ENCODE measurements at regions not wholly inside any gene's neighbourhood (a gene's known extent, or its start where the extent isn't known, plus 50 kb on each side); places are given as distances from the start of the nearest gene placed in this dataset.
"Not testable (repeated sequence)": the region's sequence is repeated elsewhere in the genome, so short reads cannot be mapped to it uniquely, and the experiment has no call there.

GRCh38 chr10:109765838-109766237 lies 157.5 kb downstream of the XPNPEP1 start:
- Histone ChIP-seq H3K4me1 (ENCODE audit: insufficient read depth, poor library complexity, severe bottlenecking) (no peaks in the 10 kb centered on the region), H3K4me3 (ENCODE audit: severe bottlenecking) (no peak overlapping the region), H3K36me3 (ENCODE audit: low read depth) (no peaks in the 10 kb centered on the region), H3K27ac (ENCODE audit: poor library complexity, severe bottlenecking) (no peak overlapping the region), H3K9me3 (ENCODE audit: severe bottlenecking) (no peaks in the 10 kb centered on the region), H3K27me3 (ENCODE audit: insufficient read depth, poor library complexity, severe bottlenecking) (no peaks in the 10 kb centered on the region)
- no peak for TF ChIP-seq CTCF (IDR thresholded peaks at IDR 0.05; ENCODE audit: poor library complexity, severe bottlenecking)
- ATAC-seq (ENCODE audit: low read depth), result no peak
- no peak for DNase-seq (ENCODE audit: low spot score)

DNA sequence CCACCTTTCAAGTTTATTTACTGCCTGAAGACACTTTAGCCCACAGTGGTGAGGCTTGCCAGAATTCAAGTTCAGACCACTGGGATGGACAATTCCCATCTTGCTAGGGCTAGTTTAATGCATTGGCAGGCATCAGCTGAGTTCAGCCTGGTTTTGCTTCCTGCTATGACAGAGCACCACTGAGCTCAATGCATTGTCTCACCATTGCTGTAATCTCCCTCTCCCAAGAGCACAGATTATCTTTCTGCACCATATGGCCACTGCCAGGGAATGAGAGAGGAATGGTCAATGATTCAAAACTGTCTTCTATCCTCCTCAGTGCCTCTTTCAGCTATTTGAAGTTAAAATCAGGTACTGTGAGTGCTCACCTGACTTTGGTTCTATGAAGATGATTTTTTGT lies 160.8 kb downstream of the XPNPEP1 start:
- H3K9me3 ChIP-seq (ENCODE audit: severe bottlenecking), result no peaks in the 10 kb centered on the region
- H3K4me1 ChIP-seq (ENCODE audit: insufficient read depth, poor library complexity, severe bottlenecking), result no peaks in the 10 kb centered on the region
- no peak for TF ChIP-seq CTCF (IDR thresholded peaks at IDR 0.05; ENCODE audit: poor library complexity, severe bottlenecking)
- no peaks in the 10 kb centered on the region for H3K27me3 ChIP-seq (ENCODE audit: insufficient read depth, poor library complexity, severe bottlenecking)
- no peaks in the 10 kb centered on the region for H3K36me3 ChIP-seq (ENCODE audit: low read depth)
- ATAC-seq (ENCODE audit: low read depth) (no peak), DNase-seq (ENCODE audit: low spot score) (no peak)
- H3K4me3 ChIP-seq (ENCODE audit: severe bottlenecking), result no peak overlapping the region
- H3K27ac ChIP-seq (ENCODE audit: poor library complexity, severe bottlenecking), result no peak overlapping the region

- ATAC-seq (ENCODE audit: low read depth); H3K9me3 ChIP-seq (ENCODE audit: severe bottlenecking); H3K36me3 ChIP-seq (ENCODE audit: low read depth); H3K27ac ChIP-seq (ENCODE audit: poor library complexity, severe bottlenecking); DNase-seq (ENCODE audit: low spot score); H3K4me1 ChIP-seq (ENCODE audit: insufficient read depth, poor library complexity, severe bottlenecking); H3K27me3 ChIP-seq (ENCODE audit: insufficient read depth, poor library complexity, severe bottlenecking); H3K4me3 ChIP-seq (ENCODE audit: severe bottlenecking): not testable (repeated sequence)
- peak; percentile 14 for TF ChIP-seq CTCF (IDR thresholded peaks at IDR 0.05; ENCODE audit: poor library complexity, severe bottlenecking)
These were observed 165.6 kb downstream of the XPNPEP1 start for GRCh38 chr10:109757670-109758069.

- TF ChIP-seq CTCF (IDR thresholded peaks at IDR 0.05; ENCODE audit: poor library complexity, severe bottlenecking), result no peak
- DNase-seq (ENCODE audit: low spot score), result no peak
- Histone ChIP-seq H3K27me3 (ENCODE audit: insufficient read depth, poor library complexity, severe bottlenecking) (no peaks in the 10 kb centered on the region), H3K4me3 (ENCODE audit: severe bottlenecking) (no peak overlapping the region), H3K27ac (ENCODE audit: poor library complexity, severe bottlenecking) (no peak overlapping the region), H3K9me3 (ENCODE audit: severe bottlenecking) (no peaks in the 10 kb centered on the region), H3K4me1 (ENCODE audit: insufficient read depth, poor library complexity, severe bottlenecking) (no peaks in the 10 kb centered on the region), H3K36me3 (ENCODE audit: low read depth) (no peaks in the 10 kb centered on the region)
- ATAC-seq (ENCODE audit: low read depth), result no peak
These were observed 176.4 kb downstream of the XPNPEP1 start for GRCh38 chr10:109746861-109747260.

GRCh38 chr10:109744020-109744419 lies 179.3 kb downstream of the XPNPEP1 start:
- no peaks in the 10 kb centered on the region for H3K36me3 ChIP-seq (ENCODE audit: low read depth)
- H3K27ac ChIP-seq (ENCODE audit: poor library complexity, severe bottlenecking), result no peak overlapping the region
- H3K4me1 ChIP-seq (ENCODE audit: insufficient read depth, poor library complexity, severe bottlenecking), result no peaks in the 10 kb centered on the region
- no peaks in the 10 kb centered on the region for H3K9me3 ChIP-seq (ENCODE audit: severe bottlenecking)
- no peak for TF ChIP-seq CTCF (IDR thresholded peaks at IDR 0.05; ENCODE audit: poor library complexity, severe bottlenecking)
- no peak overlapping the region for H3K4me3 ChIP-seq (ENCODE audit: severe bottlenecking)
- DNase-seq (ENCODE audit: low spot score), result no peak
- ATAC-seq (ENCODE audit: low read depth), result no peak
- H3K27me3 ChIP-seq (ENCODE audit: insufficient read depth, poor library complexity, severe bottlenecking), result no peaks in the 10 kb centered on the region
